Effector memory CD8-positive, alpha-beta T cell (primary cell): ENCODE measurements at regions not wholly inside any gene's neighbourhood (a gene's known extent, or its start where the extent isn't known, plus 50 kb on each side); places are given as distances from the start of the nearest gene placed in this dataset.

Experiments used
- ATAC-seq: fragments of 150-1000 bp; cut with Tn5 transposase; replicated peaks from 2 replicates; pipeline ENCODE4 v1.10.0; 2021; ENCODE audit warnings: mild to moderate bottlenecking, moderate library complexity
- DNase-seq, 3 experiments: peaks; one replicate each; pipeline ENCODE4 v3.0.0; 2021
- H3K27ac Mint-ChIP-seq, 2 donors: one replicate each; pipeline ENCODE4 v1.8.0; 2022; ENCODE audit warnings: mild to moderate bottlenecking in 2 of 2, mixed read lengths in 2 of 2, moderate library complexity in 2 of 2
- H3K27me3 Mint-ChIP-seq, 2 donors: one replicate each; pipeline ENCODE4 v1.8.0; 2022; ENCODE audit warnings: mixed read lengths in 2 of 2
- H3K36me3 Mint-ChIP-seq: one replicate; pipeline ENCODE4 v1.8.0; 2022; ENCODE audit warnings: mild to moderate bottlenecking, moderate library complexity, mixed read lengths; ENCODE audit not compliant: insufficient read depth
- H3K4me1 Mint-ChIP-seq, 2 donors: one replicate each; pipeline ENCODE4 v1.8.0; 2022; ENCODE audit warnings: low read depth in 2 of 2, mixed read lengths in 2 of 2
- H3K4me3 Mint-ChIP-seq, 2 donors: one replicate each; pipeline ENCODE4 v1.8.0; 2022; ENCODE audit warnings: mild to moderate bottlenecking in 2 of 2, mixed read lengths in 2 of 2, moderate library complexity in 2 of 2
- H3K9me3 Mint-ChIP-seq, 2 donors: one replicate each; pipeline ENCODE4 v1.8.0; 2022; ENCODE audit warnings: mixed read lengths in 2 of 2

GRCh38 chr5:93054424-93055163, 526.4 kb downstream of the NR2F1-AS1 start:
- H3K9me3 Mint-ChIP-seq = peaks cover 6 to 8% of the 10 kb centered on the region in 2 donors
- H3K4me1 Mint-ChIP-seq = no peaks in the 10 kb centered on the region
- H3K36me3 Mint-ChIP-seq = no peaks in the 10 kb centered on the region
- H3K27ac Mint-ChIP-seq = no peak overlapping the region
- no peaks in the 10 kb centered on the region for H3K27me3 Mint-ChIP-seq
- H3K4me3 Mint-ChIP-seq = no peak overlapping the region
- ATAC-seq = no peak
- DNase-seq = no peak

GRCh38 chr5:93053825-93054224, 527.2 kb downstream of the NR2F1-AS1 start:
- Mint-ChIP-seq H3K4me1 (no peaks in the 10 kb centered on the region), H3K27ac (no peak overlapping the region), H3K9me3 (peaks cover 5 to 6% of the 10 kb centered on the region in 2 donors), H3K4me3 (no peak overlapping the region), H3K27me3 (no peaks in the 10 kb centered on the region), H3K36me3 (no peaks in the 10 kb centered on the region)
- ATAC-seq (no peak), DNase-seq (no peak)

- ATAC-seq = no peak
- Mint-ChIP-seq H3K4me3 (no peak overlapping the region), H3K36me3 (no peaks in the 10 kb centered on the region), H3K4me1 (no peaks in the 10 kb centered on the region), H3K27me3 (no peaks in the 10 kb centered on the region), H3K27ac (no peak overlapping the region), H3K9me3 (no peaks in the 10 kb centered on the region)
- DNase-seq = no peak
Measured at GRCh38 chr5:93048858-93049257, 532.2 kb downstream of the NR2F1-AS1 start.

GRCh38 chr5:93044859-93045666, 536.0 kb downstream of the NR2F1-AS1 start:
- no peaks in the 10 kb centered on the region for H3K36me3 Mint-ChIP-seq
- DNase-seq = no peak
- H3K4me1 Mint-ChIP-seq = no peaks in the 10 kb centered on the region
- no peak for ATAC-seq
- H3K9me3 Mint-ChIP-seq = no peaks in the 10 kb centered on the region
- H3K27ac Mint-ChIP-seq = no peak overlapping the region
- no peak overlapping the region for H3K4me3 Mint-ChIP-seq
- H3K27me3 Mint-ChIP-seq = no peaks in the 10 kb centered on the region

- no peak overlapping the region for H3K27ac Mint-ChIP-seq
- H3K27me3 Mint-ChIP-seq = no peaks in the 10 kb centered on the region
- no peak overlapping the region for H3K4me3 Mint-ChIP-seq
- no peak for ATAC-seq
- H3K9me3 Mint-ChIP-seq = no peaks in the 10 kb centered on the region
- DNase-seq = no peak
- no peaks in the 10 kb centered on the region for H3K36me3 Mint-ChIP-seq
- no peaks in the 10 kb centered on the region for H3K4me1 Mint-ChIP-seq
Measured at GRCh38 chr5:93039888-93040287, 541.1 kb downstream of the NR2F1-AS1 start.

- Mint-ChIP-seq H3K9me3 (peaks cover 0 to 3% of the 10 kb centered on the region in 2 donors), H3K27me3 (no peaks in the 10 kb centered on the region)
Measured at GRCh38 chr5:93034621-93035590, 546.1 kb downstream of the NR2F1-AS1 start.

GRCh38 chr5:93022796-93023447, 558.1 kb downstream of the NR2F1-AS1 start:
- Mint-ChIP-seq H3K9me3 (peaks cover 0 to 6% of the 10 kb centered on the region in 2 donors), H3K36me3 (no peaks in the 10 kb centered on the region), H3K4me3 (no peak overlapping the region), H3K27me3 (no peaks in the 10 kb centered on the region), H3K4me1 (no peaks in the 10 kb centered on the region), H3K27ac (no peak overlapping the region)
- ATAC-seq (no peak), DNase-seq (no peak)

More at GRCh38 chr5:93034621-93035590, 546.1 kb downstream of the NR2F1-AS1 start:
- ATAC-seq (no peak), DNase-seq (no peak)
- Mint-ChIP-seq H3K4me1 (no peaks in the 10 kb centered on the region), H3K27ac (no peak overlapping the region), H3K36me3 (no peaks in the 10 kb centered on the region), H3K4me3 (no peak overlapping the region)

- Mint-ChIP-seq H3K9me3 (peaks cover 0 to 6% of the 10 kb centered on the region in 2 donors), H3K4me3 (no peak overlapping the region), H3K27me3 (no peaks in the 10 kb centered on the region), H3K27ac (no peak overlapping the region), H3K36me3 (no peaks in the 10 kb centered on the region), H3K4me1 (no peaks in the 10 kb centered on the region)
- DNase-seq = no peak
- ATAC-seq = no peak
Measured at GRCh38 chr5:93022211-93022610, 558.8 kb downstream of the NR2F1-AS1 start.

- Mint-ChIP-seq H3K4me3 (no peak overlapping the region), H3K36me3 (no peaks in the 10 kb centered on the region), H3K27ac (no peak overlapping the region), H3K4me1 (no peaks in the 10 kb centered on the region), H3K9me3 (peaks cover 0 to 6% of the 10 kb centered on the region in 2 donors), H3K27me3 (no peaks in the 10 kb centered on the region)
- no peak for DNase-seq
- no peak for ATAC-seq
Measured at GRCh38 chr5:93019896-93020295, 561.1 kb downstream of the NR2F1-AS1 start.

- no peaks in the 10 kb centered on the region for H3K27me3 Mint-ChIP-seq
- ATAC-seq (no peak), DNase-seq (no peak)
- H3K4me1 Mint-ChIP-seq = no peaks in the 10 kb centered on the region
- H3K27ac Mint-ChIP-seq = no peak overlapping the region
- H3K36me3 Mint-ChIP-seq = no peaks in the 10 kb centered on the region
- H3K4me3 Mint-ChIP-seq = no peak overlapping the region
- peaks cover 0 to 5% of the 10 kb centered on the region in 2 donors for H3K9me3 Mint-ChIP-seq
Measured at GRCh38 chr5:93018461-93018860, 562.6 kb downstream of the NR2F1-AS1 start.

- Mint-ChIP-seq H3K27me3 (no peaks in the 10 kb centered on the region), H3K27ac (no peak overlapping the region), H3K4me1 (no peaks in the 10 kb centered on the region), H3K9me3 (peaks cover 0 to 5% of the 10 kb centered on the region in 2 donors), H3K4me3 (no peak overlapping the region), H3K36me3 (no peaks in the 10 kb centered on the region)
- DNase-seq = no peak
- no peak for ATAC-seq
Measured at GRCh38 chr5:93017849-93018248, 563.2 kb downstream of the NR2F1-AS1 start.

- Mint-ChIP-seq H3K27ac (no peak overlapping the region), H3K4me1 (no peaks in the 10 kb centered on the region), H3K9me3 (peaks cover 0 to 5% of the 10 kb centered on the region in 2 donors), H3K36me3 (no peaks in the 10 kb centered on the region), H3K4me3 (no peak overlapping the region), H3K27me3 (no peaks in the 10 kb centered on the region)
- DNase-seq (no peak), ATAC-seq (no peak)
Measured at GRCh38 chr5:93017376-93017775, 563.6 kb downstream of the NR2F1-AS1 start.

GRCh38 chr5:93010616-93011015, 570.4 kb downstream of the NR2F1-AS1 start:
- DNase-seq (no peak), ATAC-seq (no peak)
- H3K27me3 Mint-ChIP-seq = no peaks in the 10 kb centered on the region
- H3K4me1 Mint-ChIP-seq = no peaks in the 10 kb centered on the region
- no peak overlapping the region for H3K27ac Mint-ChIP-seq
- no peaks in the 10 kb centered on the region for H3K36me3 Mint-ChIP-seq
- no peak overlapping the region for H3K4me3 Mint-ChIP-seq
- peaks cover 0 to 3% of the 10 kb centered on the region in 2 donors for H3K9me3 Mint-ChIP-seq
